Activated T-cell treated with anti-CD3 and anti-CD28 coated beads for 1 hour (primary cell): ENCODE measurements at regions not wholly inside any gene's neighbourhood (a gene's known extent, or its start where the extent isn't known, plus 50 kb on each side); places are given as distances from the start of the nearest gene placed in this dataset.

Source experiments
- DNase-seq: peaks from one replicate; pipeline ENCODE4 v3.0.0-alpha.2; 2020; ENCODE audit warnings: low read depth

DNA sequence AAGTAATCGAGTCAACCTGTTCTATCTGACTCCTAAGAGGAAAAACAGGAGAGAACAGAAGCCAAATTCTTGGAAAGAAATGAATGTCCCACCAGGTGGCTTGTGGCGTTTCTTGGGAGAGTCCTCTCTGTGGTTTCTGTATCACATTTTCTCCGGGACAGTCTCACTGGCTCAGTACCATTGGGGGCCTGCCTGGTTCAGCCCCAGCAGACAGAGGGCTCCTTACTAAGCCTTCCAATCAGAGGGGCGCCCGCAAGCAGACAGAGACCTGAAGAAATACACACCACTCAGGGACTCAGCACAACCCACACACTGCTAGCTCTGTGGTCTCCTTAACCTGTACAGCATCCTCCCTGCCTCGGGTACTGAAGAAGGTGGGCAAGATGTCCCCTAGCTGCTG, 302.1 kb downstream of the TLE3 start:
- DNase-seq = no peak

DNA sequence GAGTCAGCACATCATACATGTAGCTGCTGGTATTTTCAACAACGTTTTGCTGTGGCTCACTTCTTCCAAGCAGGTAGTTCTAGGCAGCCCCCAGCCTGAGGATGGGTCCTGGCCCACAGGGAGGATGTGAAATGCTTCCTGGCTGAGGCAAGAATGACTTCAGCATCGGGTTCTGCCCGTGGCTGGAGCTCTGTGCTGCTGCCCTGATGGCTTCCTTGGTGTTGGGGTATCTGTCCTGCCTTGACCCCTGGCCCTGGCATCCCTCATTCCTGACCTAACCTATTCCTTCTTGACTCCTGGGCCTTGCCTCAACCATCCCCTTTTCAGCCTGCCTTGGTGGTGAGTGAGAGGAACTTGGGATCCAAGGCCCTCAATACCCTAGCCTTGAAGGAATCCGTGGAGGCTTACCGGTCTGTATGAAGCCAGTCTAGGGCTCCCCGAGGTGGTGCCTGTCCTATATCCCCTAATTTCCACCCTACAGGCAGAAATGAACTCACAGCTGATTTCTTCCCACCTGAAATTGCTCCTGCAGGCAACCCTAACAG, 300.6 kb downstream of the TLE3 start:
- no peak for DNase-seq

DNA sequence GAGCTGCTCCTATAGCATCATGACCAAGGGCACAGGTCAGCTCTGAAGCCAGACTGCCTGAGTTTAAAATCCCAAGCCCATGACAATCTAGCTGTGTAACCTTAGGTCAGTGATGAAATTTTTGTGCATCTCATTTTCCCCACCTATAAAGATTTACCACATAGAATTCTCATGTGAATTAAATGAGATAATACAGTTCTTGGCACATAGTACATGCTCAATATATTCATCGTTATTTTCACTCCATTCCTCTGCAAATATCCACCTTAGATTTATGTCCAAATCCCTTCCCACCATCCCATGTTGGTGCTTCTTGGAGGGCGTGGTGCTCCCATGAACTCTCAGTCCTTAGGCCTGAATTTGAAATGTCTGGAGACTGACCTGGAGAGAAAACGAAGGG, 300.1 kb downstream of the TLE3 start:
- DNase-seq = no peak

DNA sequence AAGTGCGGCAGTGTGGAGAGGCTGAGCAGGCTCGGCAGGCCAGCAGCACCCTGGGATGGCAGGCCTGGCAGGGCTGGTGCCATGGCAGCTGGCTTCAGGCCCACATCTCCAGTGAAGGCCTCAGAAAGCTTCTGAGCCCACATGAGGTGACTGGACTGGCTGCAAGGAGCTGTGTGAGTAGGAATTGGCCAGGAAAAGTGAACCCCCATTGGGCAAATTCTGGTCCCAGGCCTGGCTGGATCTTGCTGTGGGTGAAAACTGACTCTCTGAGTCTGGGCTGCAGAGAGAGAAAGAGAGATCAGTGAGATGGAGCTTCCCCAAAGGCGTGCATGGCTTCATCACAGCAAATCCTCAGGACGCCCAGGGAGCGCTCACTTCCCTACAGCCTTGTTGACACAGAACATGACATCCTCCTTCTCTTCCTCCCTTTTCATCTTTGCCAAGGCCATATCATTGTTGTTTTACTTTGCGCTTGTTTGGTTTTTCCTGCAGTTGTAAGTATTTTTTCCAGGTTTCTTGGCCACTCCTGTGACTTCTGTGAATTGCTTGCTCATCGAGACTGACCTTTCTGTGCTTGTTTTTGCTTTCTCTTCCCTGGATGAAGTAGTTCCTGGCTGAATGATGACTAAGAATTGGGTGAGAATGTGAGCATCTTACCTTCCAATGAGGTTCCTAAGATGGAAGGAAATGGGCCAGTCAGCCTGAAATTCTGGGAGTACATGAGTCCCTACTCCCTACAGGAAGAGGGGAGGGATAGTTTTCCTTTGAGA, 299.1 kb downstream of the TLE3 start:
- no peak for DNase-seq

DNA sequence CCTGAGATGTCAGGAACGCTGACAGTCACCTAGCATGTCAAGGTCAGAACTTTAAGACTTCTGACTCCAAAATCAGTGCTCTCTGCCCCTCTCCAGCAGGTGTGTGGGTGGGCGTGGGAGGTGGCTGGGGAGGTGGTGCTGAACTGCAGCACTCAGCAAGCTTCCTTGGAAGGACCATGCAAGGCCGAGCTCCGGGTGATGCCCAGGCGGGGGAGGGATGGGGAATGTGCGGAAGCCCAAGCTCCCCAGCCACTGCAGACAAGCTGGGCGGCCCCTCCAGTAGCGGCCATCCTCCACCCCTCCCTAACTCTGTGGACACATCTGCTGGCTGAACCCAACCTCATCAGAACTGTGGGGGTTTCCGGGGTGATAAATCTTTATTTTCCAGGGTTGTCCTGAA, 296.6 kb downstream of the TLE3 start:
- no peak for DNase-seq

DNA sequence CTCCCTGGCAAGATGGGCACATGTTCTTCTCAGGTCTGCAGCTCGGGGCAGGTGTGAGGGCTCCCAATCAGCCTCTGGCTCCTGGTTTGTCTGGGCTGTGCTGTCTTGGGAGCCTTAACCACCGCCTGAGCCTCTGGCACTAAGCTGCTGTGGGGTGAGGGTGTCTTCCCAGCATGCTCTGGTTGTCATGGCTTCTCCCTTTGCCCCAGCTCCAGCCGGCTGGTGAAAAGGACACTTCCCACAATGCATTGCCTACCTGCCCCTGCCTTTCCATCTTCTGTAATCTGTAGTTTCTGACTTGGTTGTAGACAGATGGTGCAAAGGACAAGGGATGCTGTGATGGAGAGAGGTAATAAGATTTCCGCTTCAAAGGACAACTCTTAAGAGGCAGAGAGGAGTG, 295.3 kb downstream of the TLE3 start:
- no peak for DNase-seq

DNA sequence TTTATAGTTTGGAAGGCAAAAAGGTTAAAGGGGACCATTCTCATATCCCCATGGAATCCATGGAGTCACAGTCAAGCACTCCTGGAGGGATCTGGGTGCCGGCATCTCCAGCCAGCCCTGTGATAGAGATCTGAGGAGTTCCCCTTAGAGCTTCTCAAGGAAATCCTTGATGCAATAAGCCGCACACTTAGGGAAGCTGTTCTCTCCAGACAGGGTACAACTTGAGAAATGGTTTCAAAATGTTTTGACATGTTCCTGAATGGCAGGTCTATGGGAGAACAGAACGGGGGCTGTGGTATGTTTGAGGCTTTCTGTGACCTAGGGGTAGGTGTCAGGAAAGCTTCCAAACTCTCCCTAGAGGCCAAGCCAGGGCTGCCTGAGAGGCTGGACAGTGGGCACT, 292.9 kb downstream of the TLE3 start:
- DNase-seq = no peak

DNA sequence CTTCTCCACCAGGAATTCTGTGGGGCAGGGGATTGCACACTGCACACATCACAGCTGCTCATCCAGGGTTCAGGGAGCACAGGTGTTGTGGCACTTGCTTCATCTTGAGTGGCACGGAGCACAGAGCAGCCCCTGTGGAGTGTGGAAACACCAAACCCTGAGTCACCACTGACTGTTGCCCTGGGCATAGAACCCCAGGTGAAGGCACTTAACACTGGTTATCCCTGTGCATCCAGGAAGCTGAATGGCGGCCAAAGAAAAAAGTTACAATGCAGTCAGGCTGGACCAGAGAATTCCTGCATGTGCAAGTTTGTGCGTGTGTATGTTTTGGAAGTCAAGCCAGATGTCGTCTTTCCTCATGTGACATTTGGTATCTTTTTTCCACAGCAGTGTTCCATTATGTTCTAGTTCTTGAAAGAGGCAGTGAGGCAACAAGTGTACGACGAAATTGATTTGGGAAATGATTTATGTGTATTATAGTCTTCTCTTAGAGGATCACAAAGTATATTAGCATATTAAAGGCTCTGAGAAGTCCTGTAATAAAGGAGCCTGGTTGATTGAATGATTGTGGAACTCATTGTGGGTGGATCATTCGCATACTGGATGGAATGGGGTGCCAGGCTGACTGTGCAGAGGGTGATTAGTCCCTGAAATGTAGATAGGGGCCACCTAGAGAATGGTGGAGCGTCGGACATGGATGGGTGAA, 292.3 kb downstream of the TLE3 start:
- no peak for DNase-seq

DNA sequence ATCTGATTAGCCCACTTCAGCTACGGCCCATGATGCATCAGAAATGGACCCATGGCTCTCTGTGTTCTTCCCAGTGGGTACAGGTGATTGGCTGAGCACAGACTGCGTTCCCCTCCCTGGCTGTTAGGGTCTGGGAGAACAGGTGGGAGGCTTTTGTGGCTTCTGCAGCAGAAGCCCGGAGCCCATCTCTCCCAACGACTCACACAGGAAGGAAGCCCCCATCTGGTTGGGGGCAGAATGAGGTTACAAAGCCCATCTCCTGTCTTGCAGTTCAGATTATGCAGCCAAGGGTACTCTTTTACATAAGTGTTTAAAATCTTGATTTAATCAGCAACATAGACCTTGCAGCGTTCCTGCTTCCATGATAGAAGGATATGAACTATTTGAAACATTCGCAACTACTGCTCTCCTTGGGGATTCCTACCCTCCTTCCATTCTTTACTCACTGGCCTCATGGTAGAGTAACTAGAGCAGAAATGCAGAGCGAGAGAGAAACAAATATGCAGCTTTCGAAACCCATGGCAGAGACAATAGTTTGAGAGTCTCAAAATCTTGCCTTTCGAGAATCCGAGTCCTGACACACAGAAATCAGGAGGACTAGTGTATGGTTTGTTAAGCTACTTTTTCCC, 291.3 kb downstream of the TLE3 start:
- no peak for DNase-seq

DNA sequence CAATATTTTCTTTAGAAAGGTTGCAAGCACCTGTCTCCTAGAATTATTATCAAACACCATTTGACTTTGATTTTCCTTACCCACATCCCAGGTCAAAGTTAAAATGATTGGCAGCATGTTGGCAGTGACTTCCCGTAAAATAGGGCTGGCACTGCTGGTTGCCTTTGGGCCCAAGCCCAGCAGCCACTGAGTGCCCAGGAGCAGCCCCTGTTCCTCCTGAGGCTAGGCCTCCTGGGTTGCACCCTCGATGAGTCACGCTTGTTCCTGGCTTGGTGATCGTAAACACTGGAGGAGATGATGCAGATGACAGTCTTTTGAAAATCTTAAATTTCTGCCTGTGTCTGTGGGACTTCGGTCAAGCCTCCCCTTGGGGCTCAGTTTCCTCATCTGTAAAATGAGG, 290.0 kb downstream of the TLE3 start:
- no peak for DNase-seq

DNA sequence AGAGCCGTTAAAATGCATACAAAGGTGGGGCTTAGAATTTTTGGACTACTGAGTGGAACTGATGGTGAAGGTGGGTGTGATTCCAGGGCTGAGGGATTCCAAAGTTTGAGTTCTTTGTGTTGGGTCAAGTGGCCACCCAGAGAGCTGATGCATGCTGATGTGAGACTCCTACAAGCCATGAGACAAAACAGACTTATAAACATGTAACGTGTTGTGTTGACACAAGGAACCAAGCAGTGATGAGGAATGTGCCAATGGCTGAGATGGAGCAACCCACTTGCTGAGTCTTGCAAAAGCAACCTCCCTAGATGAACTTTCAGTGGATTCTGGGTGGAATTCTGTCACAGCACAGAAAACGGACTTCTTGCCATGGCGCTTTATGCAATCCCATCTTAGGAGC, 289.0 kb downstream of the TLE3 start:
- no peak for DNase-seq

DNA sequence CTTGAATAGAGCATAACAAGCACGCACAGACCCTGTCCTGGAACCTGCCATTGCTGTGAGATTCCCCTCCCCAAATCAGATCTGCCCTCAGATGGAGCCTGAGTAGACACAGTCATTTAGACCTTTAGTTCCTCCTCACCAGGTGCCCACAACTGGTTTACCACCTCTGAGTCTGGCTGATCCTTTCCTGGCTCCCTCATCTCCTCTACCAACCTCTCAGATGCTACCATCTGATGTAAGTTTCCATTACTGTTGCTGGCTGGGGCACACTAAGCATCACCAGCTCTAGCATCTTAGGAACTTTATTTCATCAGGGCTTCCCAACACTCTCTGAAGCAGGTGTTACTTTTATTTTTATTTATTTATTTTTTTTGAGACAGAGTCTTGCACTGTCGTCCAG, 288.3 kb downstream of the TLE3 start:
- no peak for DNase-seq

DNA sequence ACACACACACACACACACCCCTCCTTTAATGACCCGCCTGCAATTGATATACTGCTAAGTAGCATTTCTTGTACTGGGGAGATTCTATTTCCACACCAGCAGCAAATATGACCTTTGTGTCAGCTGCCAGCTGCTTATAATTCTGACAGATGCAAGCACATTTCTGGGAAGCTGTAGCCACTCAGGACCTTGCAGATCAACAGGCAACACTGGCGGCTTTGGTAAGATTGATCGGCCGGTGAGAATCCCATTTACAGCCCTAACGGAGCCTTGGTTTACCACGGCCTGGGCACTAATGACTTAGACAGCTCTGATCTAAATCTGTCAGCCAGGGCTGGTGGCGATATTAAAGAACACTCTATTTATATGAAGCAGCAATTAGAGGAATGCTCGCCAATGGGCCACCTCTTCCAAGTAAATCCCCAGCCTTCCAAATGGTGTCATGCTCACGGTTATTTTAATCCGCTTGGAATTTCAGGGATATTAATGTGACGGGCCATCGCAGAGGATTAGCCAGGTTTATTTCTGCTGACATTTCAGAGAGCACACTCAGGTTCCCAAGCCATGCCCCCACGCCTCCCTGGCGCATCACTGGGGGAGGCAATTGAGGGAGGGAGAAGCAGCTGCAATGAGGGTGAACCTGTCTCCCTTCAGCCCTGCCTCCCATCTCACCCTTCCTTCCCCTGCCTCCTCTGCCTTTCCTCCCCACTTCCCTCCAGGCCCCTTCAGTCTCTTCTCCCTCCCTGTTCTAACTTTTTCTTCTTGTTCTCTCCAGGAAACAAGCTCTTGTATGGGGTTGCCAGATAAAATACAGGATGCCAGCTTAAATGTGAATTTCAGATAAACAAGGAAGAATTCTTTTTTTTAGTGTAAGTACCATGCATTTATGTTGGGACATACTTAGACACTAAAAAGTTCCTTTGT, 287.0 kb downstream of the TLE3 start:
- DNase-seq = no peak

DNA sequence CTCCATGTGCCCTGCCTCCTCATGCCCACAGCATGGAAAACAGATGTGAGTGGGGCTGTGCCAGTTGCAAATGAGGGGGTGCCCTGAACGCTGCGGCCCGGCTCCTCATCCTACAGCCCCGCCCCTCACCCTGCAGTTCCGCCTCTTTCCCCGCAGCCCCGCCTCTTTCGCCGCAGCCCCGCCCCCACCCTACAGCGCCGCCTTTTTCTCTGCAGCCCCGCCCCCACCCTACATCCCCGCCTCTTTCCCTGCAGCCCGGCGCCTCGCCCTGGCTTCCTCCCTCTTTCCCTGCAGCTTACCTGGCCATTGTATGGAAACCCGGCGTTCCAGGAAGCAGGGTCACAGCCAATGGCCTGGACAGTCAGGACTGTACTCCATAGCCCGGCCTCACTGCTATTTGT, 284.9 kb downstream of the TLE3 start:
- DNase-seq = no peak

DNA sequence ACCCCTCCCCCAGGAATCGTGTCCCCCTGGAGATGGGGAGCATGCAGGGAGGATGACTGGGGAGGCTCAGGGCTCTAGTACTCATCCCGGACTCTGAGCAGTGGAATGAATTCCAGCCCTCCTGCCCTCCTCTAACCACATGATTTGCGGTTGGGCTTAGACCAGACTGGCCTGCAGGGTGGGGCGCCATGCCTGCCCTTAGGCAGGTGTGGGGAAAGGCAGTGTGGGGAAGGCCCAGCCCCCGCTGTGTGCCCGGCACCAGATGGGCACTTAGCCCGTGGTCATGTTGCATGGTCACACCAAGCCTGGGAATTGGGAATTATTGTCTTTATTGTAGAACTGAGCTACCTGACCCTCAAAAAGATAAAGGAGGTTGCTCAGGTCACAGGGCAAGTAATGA, 283.8 kb downstream of the TLE3 start:
- no peak for DNase-seq

DNA sequence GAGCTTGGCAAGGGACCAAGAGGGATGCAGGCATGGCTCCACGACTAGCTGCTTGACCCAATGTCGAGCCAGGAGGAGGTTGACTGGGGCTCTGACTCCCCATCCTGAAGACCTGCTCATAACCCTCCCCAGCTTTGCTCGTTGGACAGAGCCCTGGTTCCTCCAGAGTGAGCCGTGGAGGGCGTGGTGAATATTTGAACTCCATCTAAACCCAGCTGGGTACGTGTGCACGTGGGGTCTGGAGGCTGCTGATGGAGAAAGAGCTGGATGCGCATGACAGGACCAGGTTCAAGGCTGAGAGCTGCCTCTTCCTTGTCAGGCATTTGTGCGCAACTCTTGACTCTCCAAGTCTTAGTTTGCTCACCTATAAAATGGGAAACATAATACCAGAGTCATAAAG, 282.8 kb downstream of the TLE3 start:
- DNase-seq = no peak

DNA sequence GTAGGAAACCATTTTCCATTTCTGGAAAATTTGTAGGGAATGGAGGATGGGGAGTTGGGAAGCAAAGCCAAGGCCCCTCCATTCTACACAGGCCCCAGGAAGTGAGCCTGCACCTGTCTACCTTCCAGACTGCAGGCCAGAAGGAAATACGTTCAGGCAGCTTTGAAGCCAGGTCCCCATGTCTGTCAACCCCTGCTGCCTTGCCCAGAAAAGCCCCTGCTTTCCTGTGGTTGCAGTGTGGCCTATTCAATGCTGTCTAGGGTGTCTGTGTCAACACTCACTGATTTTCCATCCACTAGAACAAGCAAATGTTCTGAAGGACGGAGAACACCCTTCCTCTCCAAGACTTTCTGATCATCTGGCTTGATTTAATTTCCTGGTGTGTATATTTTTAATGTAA, 281.9 kb downstream of the TLE3 start:
- no peak for DNase-seq

DNA sequence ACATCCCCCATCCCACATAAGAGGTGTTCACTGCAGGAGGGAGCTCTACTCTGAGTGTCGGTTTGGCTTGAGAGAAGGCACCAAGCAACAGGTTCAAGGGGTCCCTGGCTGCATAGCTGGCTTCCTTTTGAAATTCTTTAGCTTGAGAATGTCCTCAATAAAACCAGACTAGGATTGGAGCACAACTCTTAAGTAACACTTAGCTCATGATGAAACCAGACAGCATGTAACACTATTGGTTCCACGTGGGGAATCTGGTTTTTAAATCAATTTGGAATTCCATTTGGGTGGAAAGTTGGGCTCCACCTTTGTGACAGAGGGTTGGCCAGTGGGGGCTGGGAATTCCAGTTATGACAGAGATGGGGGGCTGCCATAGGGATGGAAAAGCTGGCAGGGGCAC, 281.2 kb downstream of the TLE3 start:
- DNase-seq = no peak

DNA sequence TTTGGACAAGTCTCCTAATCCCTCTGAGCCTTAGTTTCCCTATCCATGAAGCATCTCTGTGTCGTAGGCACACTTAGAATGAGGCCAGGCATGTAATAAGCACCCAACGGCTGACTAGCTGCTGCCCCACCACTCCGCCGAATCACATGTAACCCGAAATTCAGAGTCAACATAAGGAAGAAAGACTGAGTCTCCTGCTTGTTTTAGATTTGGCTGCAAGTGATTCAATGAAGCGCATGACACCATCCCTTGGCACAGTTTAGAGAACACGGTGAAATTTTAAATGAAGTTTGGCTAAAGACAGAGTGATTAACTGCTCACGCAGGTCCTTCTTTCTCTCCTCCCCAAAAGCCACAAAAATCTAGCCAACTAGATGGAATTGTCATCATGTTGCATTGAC, 279.2 kb downstream of the TLE3 start:
- DNase-seq = no peak

DNA sequence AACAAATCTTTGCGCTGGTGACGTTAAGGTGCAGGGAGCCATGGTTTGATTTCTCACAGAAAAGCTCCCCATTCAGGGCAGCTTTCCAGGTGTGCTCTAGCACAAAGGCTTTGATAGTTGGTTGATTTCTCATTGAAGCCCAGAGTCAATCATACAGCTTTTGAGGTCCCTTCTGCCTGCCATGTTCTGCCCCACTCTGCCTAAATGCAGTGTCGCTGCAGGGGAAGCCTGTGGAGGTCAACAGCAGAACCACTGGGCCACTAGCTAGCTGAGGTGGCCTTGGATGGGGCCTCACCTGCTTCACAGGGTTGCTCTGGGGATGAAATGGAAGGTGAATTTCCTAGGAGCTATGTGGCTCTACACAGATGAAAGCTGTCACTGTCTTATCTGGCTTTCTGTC, 278.3 kb downstream of the TLE3 start:
- DNase-seq = no peak

DNA sequence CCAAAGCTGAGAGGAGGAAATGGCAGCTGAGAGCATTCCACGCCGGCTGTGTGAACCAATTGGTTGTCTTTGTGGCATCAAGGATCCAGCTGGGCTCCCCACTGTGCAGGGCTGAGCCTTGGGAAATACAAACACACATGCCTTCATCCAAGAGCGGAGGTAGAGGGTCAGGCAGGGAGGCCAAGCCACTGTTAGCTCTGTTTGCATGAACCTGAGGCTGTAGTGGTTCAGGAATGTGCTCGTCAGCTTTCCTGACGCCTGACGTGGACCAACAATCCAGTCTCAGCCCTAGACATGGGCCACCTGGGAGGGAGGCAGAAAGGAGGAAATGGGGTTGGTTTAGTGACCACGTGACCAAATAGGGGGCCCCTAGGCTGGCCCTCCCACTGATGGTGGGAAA, 276.9 kb downstream of the TLE3 start:
- no peak for DNase-seq

DNA sequence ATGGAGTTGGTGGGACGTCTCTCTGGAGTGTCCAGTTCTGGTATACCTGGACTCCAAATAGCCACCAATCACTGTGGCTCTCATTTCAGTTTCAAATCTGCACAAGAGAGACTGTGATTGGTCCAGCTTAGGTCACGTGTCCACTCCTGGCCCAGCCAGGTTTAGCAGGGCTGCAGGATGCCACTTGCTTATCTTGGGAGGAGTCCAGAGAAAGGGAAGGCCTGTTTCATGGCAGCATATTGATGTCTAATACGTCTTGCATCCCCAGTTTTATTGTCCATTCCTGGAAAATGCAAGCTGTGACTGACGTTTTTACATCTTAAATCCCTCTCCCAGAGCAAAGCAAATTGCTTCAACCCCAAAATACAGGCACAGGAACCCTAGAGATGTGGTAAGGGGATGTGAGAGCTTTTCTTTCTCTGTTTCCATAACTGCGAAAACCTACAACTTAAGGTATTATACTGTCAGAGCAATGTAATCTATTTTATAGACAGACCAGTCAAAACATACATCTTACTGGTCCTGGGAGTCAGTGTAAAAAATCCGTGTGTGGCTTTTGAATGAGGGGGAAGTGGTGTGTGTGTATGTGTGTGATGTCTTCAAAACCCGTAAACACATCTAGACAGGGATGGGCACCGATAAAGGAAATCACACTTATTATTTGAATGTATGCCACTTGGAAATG, 274.4 kb downstream of the TLE3 start:
- no peak for DNase-seq
